ENCODE measurements at regions not wholly inside any gene's neighbourhood (a gene's known extent, or its start where the extent isn't known, plus 50 kb on each side); places are given as distances from the start of the nearest gene placed in this dataset.
"Not testable (repeated sequence)": the region's sequence is repeated elsewhere in the genome, so short reads cannot be mapped to it uniquely, and the experiment has no call there.

- not testable (repeated sequence) for DNase-seq
Observed at GRCh38 chr20:17891131-17891530, 77.5 kb downstream of the SNX5 start.

- no peak for DNase-seq
Observed at GRCh38 chr20:17890330-17890729, 78.3 kb downstream of the SNX5 start.

GRCh38 chr20:17889226-17889625 lies 79.4 kb downstream of the SNX5 start:
- no peak for DNase-seq

- DNase-seq, result no peak
Observed at GRCh38 chr20:17888044-17888443, 80.5 kb downstream of the SNX5 start.

- no peak for DNase-seq
Observed at GRCh38 chr20:17887331-17888030, 81.1 kb downstream of the SNX5 start.

- no peak for DNase-seq
Observed at GRCh38 chr20:17885544-17885943, 83.0 kb downstream of the SNX5 start.

GRCh38 chr20:17885076-17885475 lies 83.5 kb downstream of the SNX5 start:
- no peak for DNase-seq

- DNase-seq, result no peak
Observed at GRCh38 chr20:17884307-17885003, 84.1 kb downstream of the SNX5 start.

GRCh38 chr20:17883592-17884306 lies 84.8 kb downstream of the SNX5 start:
- DNase-seq, result no peak

GRCh38 chr20:17882834-17883591 lies 85.6 kb downstream of the SNX5 start:
- no peak for DNase-seq

GRCh38 chr20:17882065-17882833 lies 86.3 kb downstream of the SNX5 start:
- DNase-seq, result no peak

GRCh38 chr20:17881741-17882064 lies 86.9 kb downstream of the SNX5 start:
- no peak for DNase-seq

GRCh38 chr20:17878912-17879602 lies 89.5 kb downstream of the SNX5 start:
- DNase-seq, result no peak

- DNase-seq, result no peak
Observed at GRCh38 chr20:17878069-17878911, 90.3 kb downstream of the SNX5 start.

- no peak for DNase-seq
Observed at GRCh38 chr20:17875981-17876385, 92.6 kb downstream of the SNX5 start.

- no peak for DNase-seq
Observed at GRCh38 chr20:17875106-17875980, 93.3 kb downstream of the SNX5 start.

GRCh38 chr20:17874271-17875105 lies 94.1 kb downstream of the SNX5 start:
- DNase-seq, result no peak

GRCh38 chr20:17873410-17874270 lies 95.0 kb downstream of the SNX5 start:
- DNase-seq, result no peak
